Osteocyte (in vitro differentiated cells): ENCODE measurements at regions not wholly inside any gene's neighbourhood (a gene's known extent, or its start where the extent isn't known, plus 50 kb on each side); places are given as distances from the start of the nearest gene placed in this dataset.

Source experiments
- DNase-seq: peaks from one replicate; pipeline ENCODE4 v3.0.0; 2021; ENCODE audit warnings: mixed read lengths; ENCODE audit not compliant: unreplicated experiment; ENCODE audit errors: extremely low spot score
- H3K27ac Mint-ChIP-seq: one replicate; pipeline ENCODE4 v1.8.0; 2021; ENCODE audit warnings: mild to moderate bottlenecking, mixed read lengths; ENCODE audit not compliant: unreplicated experiment
- H3K27me3 Mint-ChIP-seq: one replicate; pipeline ENCODE4 v1.8.0; 2021; ENCODE audit warnings: mixed read lengths; ENCODE audit not compliant: unreplicated experiment
- H3K36me3 Mint-ChIP-seq: one replicate; pipeline ENCODE4 v1.8.0; 2021; ENCODE audit warnings: mixed read lengths; ENCODE audit not compliant: unreplicated experiment
- H3K4me1 Mint-ChIP-seq: one replicate; pipeline ENCODE4 v1.8.0; 2021; ENCODE audit warnings: mixed read lengths; ENCODE audit not compliant: unreplicated experiment
- H3K4me3 Mint-ChIP-seq: one replicate; pipeline ENCODE4 v1.8.0; 2021; ENCODE audit warnings: mild to moderate bottlenecking, moderate library complexity, mixed read lengths; ENCODE audit not compliant: unreplicated experiment
- H3K9me3 Mint-ChIP-seq: one replicate; pipeline ENCODE4 v1.8.0; 2021; ENCODE audit warnings: mixed read lengths; ENCODE audit not compliant: unreplicated experiment
- CTCF ChIP-seq: fragments of 200-600 bp; sonication (generic); IDR thresholded peaks from 2 replicates; pipeline ENCODE4 v1.5.0; 2021; ENCODE audit warnings: antibody characterized with exemption, mild to moderate bottlenecking, moderate library complexity

- TF ChIP-seq CTCF, result no peak
- Mint-ChIP-seq H3K4me3 (no peak overlapping the region), H3K4me1 (peaks cover 2% of the 10 kb centered on the region), H3K9me3 (no peaks in the 10 kb centered on the region), H3K27ac (no peak overlapping the region), H3K36me3 (no peaks in the 10 kb centered on the region), H3K27me3 (no peaks in the 10 kb centered on the region)
- DNase-seq, result no peak
Observed at GRCh38 chr2:104444392-104444791, 409.5 kb upstream of the POU3F3 start.

- H3K36me3 Mint-ChIP-seq, result no peaks in the 10 kb centered on the region
- TF ChIP-seq CTCF, result no peak
- no peak overlapping the region for H3K4me3 Mint-ChIP-seq
- peaks cover 2% of the 10 kb centered on the region for H3K4me1 Mint-ChIP-seq
- no peak for DNase-seq
- H3K27me3 Mint-ChIP-seq, result no peaks in the 10 kb centered on the region
- no peak overlapping the region for H3K27ac Mint-ChIP-seq
- no peaks in the 10 kb centered on the region for H3K9me3 Mint-ChIP-seq
Observed at GRCh38 chr2:104444889-104445288, 409.0 kb upstream of the POU3F3 start.

GRCh38 chr2:104447831-104448434, 406.0 kb upstream of the POU3F3 start:
- Mint-ChIP-seq H3K36me3 (no peaks in the 10 kb centered on the region), H3K4me1 (peaks cover 2% of the 10 kb centered on the region), H3K27ac (no peak overlapping the region), H3K27me3 (peaks cover 2% of the 10 kb centered on the region), H3K4me3 (no peak overlapping the region), H3K9me3 (no peaks in the 10 kb centered on the region)
- peak; percentile 27 for TF ChIP-seq CTCF
- no peak for DNase-seq

GRCh38 chr2:104448661-104449440, 405.1 kb upstream of the POU3F3 start:
- Mint-ChIP-seq H3K36me3 (no peaks in the 10 kb centered on the region), H3K4me1 (peaks cover 2% of the 10 kb centered on the region), H3K27ac (no peak overlapping the region), H3K27me3 (peaks cover 3% of the 10 kb centered on the region), H3K9me3 (no peaks in the 10 kb centered on the region), H3K4me3 (no peak overlapping the region)
- DNase-seq, result no peak
- TF ChIP-seq CTCF, result no peak

GRCh38 chr2:104452558-104452957, 401.4 kb upstream of the POU3F3 start:
- TF ChIP-seq CTCF, result no peak
- no peak for DNase-seq
- Mint-ChIP-seq H3K27ac (no peak overlapping the region), H3K4me1 (peaks cover 2% of the 10 kb centered on the region), H3K9me3 (no peaks in the 10 kb centered on the region), H3K36me3 (no peaks in the 10 kb centered on the region), H3K4me3 (no peak overlapping the region), H3K27me3 (peaks cover 17% of the 10 kb centered on the region)
